WERI-Rb-1 (cell line): ENCODE measurements at regions not wholly inside any gene's neighbourhood (a gene's known extent, or its start where the extent isn't known, plus 50 kb on each side); places are given as distances from the start of the nearest gene placed in this dataset.

ENCODE experiments used
- DNase-seq: peaks from one replicate; pipeline ENCODE4 v3.0.0-alpha.2; 2020
- H3K27ac ChIP-seq: fragments of 250-450 bp; sonication (Bioruptor Pico); 2 replicates; pipeline ENCODE4 v1.5.1; 2020; ENCODE audit warnings: mild to moderate bottlenecking, moderate library complexity
- H3K27me3 ChIP-seq: fragments of 250-450 bp; sonication (Bioruptor Pico); 2 replicates; pipeline ENCODE4 v1.5.1; 2021; ENCODE audit warnings: mild to moderate bottlenecking, low read depth, moderate library complexity; ENCODE audit not compliant: insufficient read depth, severe bottlenecking
- H3K36me3 ChIP-seq: fragments of 250-450 bp; sonication (Bioruptor Pico); 2 replicates; pipeline ENCODE4 v1.5.1; 2020; ENCODE audit warnings: mild to moderate bottlenecking, moderate library complexity
- H3K4me3 ChIP-seq: 2 replicates; pipeline ENCODE4 v1.5.1; 2011; ENCODE audit warnings: low read depth, mild to moderate bottlenecking, control low read depth, low read length
- H3K9me3 ChIP-seq: fragments of 250-450 bp; sonication (Bioruptor Pico); 2 replicates; pipeline ENCODE4 v1.5.1; 2021; ENCODE audit warnings: mild to moderate bottlenecking, moderate library complexity; ENCODE audit not compliant: severe bottlenecking
- TF ChIP-seq, protein P1 (sequence below): IDR thresholded peaks from 2 replicates; pipeline ENCODE4 v1.5.1; 2011; ENCODE audit warnings: low read depth, mild to moderate bottlenecking, control low read depth, inconsistent platforms, low read length

DNA sequence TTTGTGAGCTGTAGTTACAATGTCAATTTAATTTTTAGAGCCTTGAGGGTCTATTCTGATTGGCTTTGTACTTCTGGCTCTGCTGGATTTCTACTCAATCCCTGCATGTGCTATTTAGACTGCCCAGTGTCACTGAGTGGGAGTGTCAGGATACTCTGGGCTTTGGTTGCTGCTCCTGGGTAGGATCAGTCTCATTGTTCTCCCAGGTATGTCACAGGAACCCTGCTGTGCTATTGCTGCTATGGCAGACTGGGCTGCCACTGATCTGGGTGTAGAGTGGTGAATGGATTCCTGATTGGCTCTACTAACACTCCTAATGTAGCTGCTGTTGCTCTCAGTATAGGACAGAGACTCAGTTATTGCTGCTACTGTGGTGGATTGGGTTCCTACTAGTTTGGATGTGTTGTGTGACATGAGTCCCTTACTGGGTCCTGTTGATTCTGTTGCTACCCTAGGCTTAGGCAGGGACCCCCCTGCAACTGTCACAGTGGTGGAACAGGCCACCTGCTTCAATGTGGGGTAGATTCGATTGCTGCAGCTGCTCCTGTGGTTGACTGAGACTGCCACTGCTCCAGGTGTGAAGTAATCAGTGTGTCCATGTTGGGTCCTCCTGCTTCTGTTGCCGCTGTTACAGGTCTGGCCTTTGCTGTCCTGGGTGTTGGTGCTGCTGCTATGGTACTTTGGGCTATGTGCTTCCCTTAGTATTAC, 707.8 kb upstream of the AMOT start:
- DNase-seq = no peak
- TF ChIP-seq, protein P1, sequence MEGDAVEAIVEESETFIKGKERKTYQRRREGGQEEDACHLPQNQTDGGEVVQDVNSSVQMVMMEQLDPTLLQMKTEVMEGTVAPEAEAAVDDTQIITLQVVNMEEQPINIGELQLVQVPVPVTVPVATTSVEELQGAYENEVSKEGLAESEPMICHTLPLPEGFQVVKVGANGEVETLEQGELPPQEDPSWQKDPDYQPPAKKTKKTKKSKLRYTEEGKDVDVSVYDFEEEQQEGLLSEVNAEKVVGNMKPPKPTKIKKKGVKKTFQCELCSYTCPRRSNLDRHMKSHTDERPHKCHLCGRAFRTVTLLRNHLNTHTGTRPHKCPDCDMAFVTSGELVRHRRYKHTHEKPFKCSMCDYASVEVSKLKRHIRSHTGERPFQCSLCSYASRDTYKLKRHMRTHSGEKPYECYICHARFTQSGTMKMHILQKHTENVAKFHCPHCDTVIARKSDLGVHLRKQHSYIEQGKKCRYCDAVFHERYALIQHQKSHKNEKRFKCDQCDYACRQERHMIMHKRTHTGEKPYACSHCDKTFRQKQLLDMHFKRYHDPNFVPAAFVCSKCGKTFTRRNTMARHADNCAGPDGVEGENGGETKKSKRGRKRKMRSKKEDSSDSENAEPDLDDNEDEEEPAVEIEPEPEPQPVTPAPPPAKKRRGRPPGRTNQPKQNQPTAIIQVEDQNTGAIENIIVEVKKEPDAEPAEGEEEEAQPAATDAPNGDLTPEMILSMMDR = no peak
- no peaks in the 10 kb centered on the region for H3K36me3 ChIP-seq
- no peak overlapping the region for H3K27ac ChIP-seq
- H3K27me3 ChIP-seq = peaks cover 80% of the 10 kb centered on the region
- H3K9me3 ChIP-seq = no peaks in the 10 kb centered on the region
- H3K4me3 ChIP-seq = no peak overlapping the region

DNA sequence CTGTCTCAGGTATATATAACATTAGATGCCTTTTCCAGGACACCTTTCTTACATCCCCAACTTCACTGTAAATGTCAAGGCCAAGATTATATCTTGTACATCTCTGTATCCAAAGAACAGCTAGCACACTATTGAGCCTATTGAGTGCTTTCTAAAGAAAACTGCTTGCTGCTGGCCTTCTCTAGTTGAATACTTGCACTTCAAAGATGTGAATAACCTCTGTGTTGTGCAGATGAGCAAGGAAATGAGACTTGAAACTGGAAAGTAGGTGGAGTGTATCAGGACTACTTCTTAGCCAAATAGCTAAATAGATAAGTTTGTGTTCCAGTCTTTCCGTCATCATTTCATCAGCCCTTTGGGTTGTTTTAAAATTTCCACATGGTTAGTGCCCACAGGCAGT, 704.4 kb upstream of the AMOT start:
- no peaks in the 10 kb centered on the region for H3K36me3 ChIP-seq
- no peak overlapping the region for H3K4me3 ChIP-seq
- TF ChIP-seq, protein P1 = no peak
- no peaks in the 10 kb centered on the region for H3K9me3 ChIP-seq
- no peak overlapping the region for H3K27ac ChIP-seq
- DNase-seq = no peak
- peaks cover 79% of the 10 kb centered on the region for H3K27me3 ChIP-seq

DNA sequence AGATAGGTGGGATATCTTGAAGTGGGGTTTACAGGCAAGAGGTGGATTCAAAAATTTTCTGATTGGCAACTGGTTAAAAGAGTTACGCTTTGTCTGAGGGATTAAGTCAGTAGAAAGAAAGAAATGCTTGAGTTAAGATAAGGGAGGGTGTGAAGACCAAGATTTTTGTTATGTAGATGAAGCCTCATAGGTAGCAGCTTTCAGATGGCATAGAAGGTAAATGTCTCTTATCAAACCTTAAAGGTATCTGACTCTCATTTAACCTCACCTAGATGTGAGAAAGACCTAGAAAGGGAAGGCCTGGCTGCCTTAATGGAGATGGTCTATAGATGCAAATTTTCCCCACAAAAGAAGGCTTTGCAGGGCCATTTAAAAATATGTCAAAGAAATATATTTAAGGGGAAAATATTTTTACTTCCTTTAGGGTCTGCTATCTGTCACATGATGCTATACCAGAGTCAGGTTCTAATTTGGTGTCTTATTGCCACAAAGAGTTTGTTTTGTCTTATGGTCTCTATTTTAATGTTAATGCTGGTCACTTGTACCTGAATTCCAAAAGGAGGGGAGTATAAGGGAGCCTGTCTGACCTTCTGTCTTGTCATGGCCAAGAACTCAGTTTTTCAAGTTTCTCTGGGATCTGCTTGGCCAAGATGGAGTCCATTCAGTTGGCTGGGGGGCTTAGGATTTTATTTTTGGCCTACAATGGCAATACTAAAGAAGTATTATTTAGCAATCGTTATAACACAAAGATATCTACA, 699.1 kb upstream of the AMOT start:
- Histone ChIP-seq H3K36me3 (no peaks in the 10 kb centered on the region), H3K9me3 (no peaks in the 10 kb centered on the region), H3K27me3 (peaks cover 63% of the 10 kb centered on the region), H3K27ac (no peak overlapping the region), H3K4me3 (no peak overlapping the region)
- TF ChIP-seq, protein P1 = no peak
- DNase-seq = no peak

DNA sequence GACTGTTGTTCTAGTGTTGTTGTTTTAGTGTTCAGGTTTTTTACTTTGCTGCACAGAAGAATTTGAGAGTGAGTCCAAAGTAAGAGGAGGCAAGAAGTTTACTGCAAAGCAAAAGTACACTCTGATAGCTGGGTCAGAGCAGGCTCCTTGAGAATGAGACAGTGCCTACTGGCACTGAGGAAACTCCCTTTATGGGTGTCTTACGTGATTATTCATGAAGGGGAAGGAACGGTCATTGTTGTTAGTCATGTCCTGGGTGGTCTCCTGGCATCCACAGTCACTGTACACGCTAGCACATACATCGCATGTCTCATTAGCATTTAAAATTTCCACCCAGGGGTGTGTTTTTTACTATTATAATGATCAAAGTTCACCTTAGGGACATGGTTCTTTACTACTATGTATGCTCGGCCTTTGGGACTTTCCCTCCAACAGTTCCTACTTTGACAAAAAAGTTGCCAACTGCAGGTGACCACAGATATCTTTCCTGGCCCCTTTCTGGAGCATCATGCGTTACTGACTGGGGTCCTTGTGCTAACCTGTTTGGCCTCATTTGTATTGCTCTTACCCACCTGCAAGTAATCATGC, 688.9 kb upstream of the AMOT start:
- Histone ChIP-seq H3K4me3 (no peak overlapping the region), H3K36me3 (no peaks in the 10 kb centered on the region), H3K27me3 (peaks cover 54% of the 10 kb centered on the region), H3K27ac (no peak overlapping the region), H3K9me3 (no peaks in the 10 kb centered on the region)
- DNase-seq = no peak
- TF ChIP-seq, protein P1 = no peak

DNA sequence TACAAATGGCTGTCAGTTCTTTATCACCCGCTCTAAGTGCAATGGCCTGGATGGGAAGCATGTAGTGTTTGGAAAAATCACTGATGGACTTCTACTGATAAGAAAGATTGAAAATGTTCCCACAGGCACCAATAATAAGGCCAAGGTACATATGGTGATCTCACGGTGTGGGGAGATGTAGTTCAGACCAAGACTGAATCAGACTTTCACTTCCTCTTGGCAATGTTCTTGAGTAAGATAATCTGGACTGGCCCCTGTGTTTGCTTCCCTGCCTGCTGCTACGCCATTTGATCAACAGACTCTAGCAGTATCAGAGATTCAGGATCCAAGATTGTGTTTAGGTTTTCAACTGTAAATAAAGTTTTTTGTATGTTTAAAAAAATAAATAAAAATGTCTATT, 682.2 kb upstream of the AMOT start:
- peaks cover 48% of the 10 kb centered on the region for H3K27me3 ChIP-seq
- no peak overlapping the region for H3K4me3 ChIP-seq
- DNase-seq = no peak
- H3K9me3 ChIP-seq = no peaks in the 10 kb centered on the region
- H3K27ac ChIP-seq = no peak overlapping the region
- TF ChIP-seq, protein P1 = no peak
- H3K36me3 ChIP-seq = no peaks in the 10 kb centered on the region
